B cell (primary cell): ENCODE measurements at regions not wholly inside any gene's neighbourhood (a gene's known extent, or its start where the extent isn't known, plus 50 kb on each side); places are given as distances from the start of the nearest gene placed in this dataset.

Source experiments
- CTCF ChIP-seq: fragments of 200-600 bp; IDR thresholded peaks from one replicate; pipeline ENCODE4 v1.8.0; 2022; ENCODE audit warnings: antibody characterized with exemption, mild to moderate bottlenecking
- EZH2 ChIP-seq: IDR thresholded peaks from 2 replicates; pipeline ENCODE4 v1.6.1; 2012; ENCODE audit warnings: borderline replicate concordance, low read depth, mild to moderate bottlenecking, moderate library complexity, low read length; ENCODE audit not compliant: insufficient read depth, poor library complexity, severe bottlenecking

GRCh38 chr15:56524915-56525314, 60.0 kb upstream of the MNS1 start:
- TF ChIP-seq CTCF (no peak), EZH2 (no peak)
